MCF 10A (cell line): ENCODE measurements at regions not wholly inside any gene's neighbourhood (a gene's known extent, or its start where the extent isn't known, plus 50 kb on each side); places are given as distances from the start of the nearest gene placed in this dataset.

Experiments
- BruUV-seq: library from RNA; stranded (reverse); fragments of 400-500 nt; replicated peaks from 2 replicates; lab custom pipeline; 2021; lab: Mats Ljungman, UMichigan
- CTCF ChIA-PET: fragments of 300-600 bp; sonication (Branson Sonifier 250); formaldehyde crosslinking; extraction: SDS; loops from one replicate; lab custom pipeline; 2021; ENCODE audit warnings: antibody characterized with exemption, inconsistent platforms; lab: Yijun Ruan, JAX
- POLR2A ChIA-PET: fragments of 300-600, 350-650 bp; sonication (Branson Sonifier 250); formaldehyde crosslinking; extraction: SDS; loops from one replicate; lab custom pipeline; 2020; ENCODE audit warnings: antibody characterized with exemption, inconsistent platforms; lab: Yijun Ruan, JAX
- DNase-seq: peaks from one replicate; pipeline ENCODE4 v3.0.0-alpha.2; 2018; ENCODE audit not compliant: unreplicated experiment
- H3K27ac Mint-ChIP-seq: one replicate; pipeline ENCODE4 v1.8.0; 2022; ENCODE audit warnings: mild to moderate bottlenecking, low read depth, mixed read lengths; ENCODE audit not compliant: unreplicated experiment
- H3K27me3 Mint-ChIP-seq: one replicate; pipeline ENCODE4 v1.8.0; 2022; ENCODE audit warnings: mixed read lengths; ENCODE audit not compliant: insufficient read depth, unreplicated experiment
- H3K36me3 Mint-ChIP-seq: one replicate; pipeline ENCODE4 v1.8.0; 2022; ENCODE audit warnings: mild to moderate bottlenecking, moderate library complexity, mixed read lengths; ENCODE audit not compliant: insufficient read depth, unreplicated experiment
- H3K4me1 Mint-ChIP-seq: one replicate; pipeline ENCODE4 v1.8.0; 2022; ENCODE audit warnings: mixed read lengths; ENCODE audit not compliant: insufficient read depth, unreplicated experiment
- H3K4me3 Mint-ChIP-seq: one replicate; pipeline ENCODE4 v1.8.0; 2022; ENCODE audit warnings: mild to moderate bottlenecking, moderate library complexity, mixed read lengths; ENCODE audit not compliant: unreplicated experiment
- H3K9me3 Mint-ChIP-seq: one replicate; pipeline ENCODE4 v1.8.0; 2022; ENCODE audit warnings: mixed read lengths; ENCODE audit not compliant: unreplicated experiment
- CTCF ChIP-seq: fragments of 200-600 bp; IDR thresholded peaks from one replicate; pipeline ENCODE4 v1.8.0; 2022; ENCODE audit warnings: antibody characterized with exemption, mild to moderate bottlenecking; ENCODE audit not compliant: unreplicated experiment
- intact Hi-C: fragments of 100-400 bp; cut with micrococcal nuclease; formaldehyde crosslinking; loops from 2 replicates; pipeline ENCODE4 v1.14.1; 2022

- Mint-ChIP-seq H3K9me3 (no peaks in the 10 kb centered on the region), H3K27me3 (no peaks in the 10 kb centered on the region), H3K36me3 (peaks cover 6% of the 10 kb centered on the region), H3K4me3 (no peak overlapping the region), H3K4me1 (peaks cover 21% of the 10 kb centered on the region), H3K27ac (peak overlapping the region; percentile 78)
- TF ChIP-seq CTCF, result no peak
- CTCF ChIA-PET, result no interaction called here
- peak; percentile 24 for DNase-seq
- intact Hi-C loops, result no loop called here
- BruUV-seq, result no TSS peak
- POLR2A ChIA-PET, result interaction anchor here (0.6 kb wide), 1 partner anchor 33 kb away, joined by 3 read pairs; no protein-coding TSS in a partner anchor
Measured at GRCh38 chr17:14745541-14745940, 444.7 kb downstream of the HS3ST3B1 start.

GRCh38 chr17:14744761-14745473 lies 444.0 kb downstream of the HS3ST3B1 start:
- CTCF ChIA-PET, result no interaction called here

GRCh38 chr17:14741491-14741890 lies 440.6 kb downstream of the HS3ST3B1 start:
- POLR2A ChIA-PET, result no interaction called here
- CTCF ChIA-PET, result interaction anchor here (0.6 kb wide), 1 partner anchor 1634 kb away, joined by 6 read pairs; no protein-coding TSS in a partner anchor
- peaks cover under 1% of the 10 kb centered on the region for H3K36me3 Mint-ChIP-seq
- no peak for TF ChIP-seq CTCF
- no peaks in the 10 kb centered on the region for H3K27me3 Mint-ChIP-seq
- intact Hi-C loops, result no loop called here
- H3K9me3 Mint-ChIP-seq, result no peaks in the 10 kb centered on the region
- H3K4me3 Mint-ChIP-seq, result no peak overlapping the region
- BruUV-seq, result no TSS peak
- peaks cover 45% of the 10 kb centered on the region for H3K4me1 Mint-ChIP-seq
- DNase-seq, result peak; percentile 62
- H3K27ac Mint-ChIP-seq, result no peak overlapping the region

More at GRCh38 chr17:14744761-14745473, 444.0 kb downstream of the HS3ST3B1 start:
- TF ChIP-seq CTCF, result no peak
- H3K36me3 Mint-ChIP-seq, result peaks cover 6% of the 10 kb centered on the region
- H3K9me3 Mint-ChIP-seq, result no peaks in the 10 kb centered on the region
- H3K27ac Mint-ChIP-seq, result peak overlapping the region; percentile 78
- no peak overlapping the region for H3K4me3 Mint-ChIP-seq
- POLR2A ChIA-PET, result interaction anchor here (0.6 kb wide), 1 partner anchor 33 kb away, joined by 3 read pairs; no protein-coding TSS in a partner anchor
- no peaks in the 10 kb centered on the region for H3K27me3 Mint-ChIP-seq
- peaks cover 25% of the 10 kb centered on the region for H3K4me1 Mint-ChIP-seq
- BruUV-seq, result no TSS peak
- peak; percentile 74 for DNase-seq
- intact Hi-C loops, result no loop called here

- no peak for DNase-seq
- peak overlapping the region; percentile 85 for H3K27ac Mint-ChIP-seq
- POLR2A ChIA-PET, result interaction anchor here (0.5 to 2.8 kb wide), 9 partner anchors 9 to 1769 kb away, joined by 3 to 24 read pairs (median 4); no protein-coding TSS in a partner anchor
- peaks cover 32% of the 10 kb centered on the region for H3K4me1 Mint-ChIP-seq
- TF ChIP-seq CTCF, result no peak
- BruUV-seq, result no TSS peak
- no peaks in the 10 kb centered on the region for H3K27me3 Mint-ChIP-seq
- H3K9me3 Mint-ChIP-seq, result no peaks in the 10 kb centered on the region
- no peak overlapping the region for H3K4me3 Mint-ChIP-seq
- CTCF ChIA-PET, result interaction anchor here (0.6 to 4.3 kb wide), 4 partner anchors 10 to 1547 kb away, joined by 3 to 30 read pairs (median 4); no protein-coding TSS in a partner anchor
- no peaks in the 10 kb centered on the region for H3K36me3 Mint-ChIP-seq
- intact Hi-C loops, result loop anchor here (5.0 to 10.0 kb wide), 3 partner anchors 185 to 438 kb away; partner anchors contain the start of gene HS3ST3B1
Measured at GRCh38 chr17:14739656-14740431, 439.0 kb downstream of the HS3ST3B1 start.
